DMS79 treated with DMSO at 0.1 percent for 48 hours (cell line): ENCODE measurements at regions not wholly inside any gene's neighbourhood (a gene's known extent, or its start where the extent isn't known, plus 50 kb on each side); places are given as distances from the start of the nearest gene placed in this dataset.

Experiments
- DNase-seq: peaks from one replicate; lab custom pipeline; 2025; lab: John Stamatoyannopoulos, UW

DNA sequence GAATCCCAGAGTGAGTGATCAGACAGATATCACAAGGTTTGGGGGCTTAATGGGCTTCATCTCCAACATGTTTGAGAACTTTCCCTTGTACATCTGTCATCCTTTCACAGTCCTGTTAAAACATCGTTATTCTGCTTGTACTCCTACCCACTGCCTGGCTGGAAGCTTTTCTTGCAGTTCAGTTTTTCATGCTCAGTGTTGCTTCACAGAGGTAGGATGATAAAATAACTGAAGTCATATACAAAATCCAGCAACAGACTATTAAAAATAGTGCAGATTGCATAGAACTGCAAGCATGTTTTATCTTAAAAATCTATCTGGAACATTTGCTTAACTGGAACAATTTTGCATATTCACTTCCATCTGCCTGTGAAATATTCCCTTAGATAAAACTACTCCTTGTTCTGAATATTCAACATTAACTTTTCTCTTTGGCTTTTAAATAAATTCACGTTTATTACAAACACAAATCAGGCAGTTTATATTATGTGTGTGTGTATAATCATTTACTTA lies 579.6 kb upstream of the IGFBP7 start:
- DNase-seq = no peak

DNA sequence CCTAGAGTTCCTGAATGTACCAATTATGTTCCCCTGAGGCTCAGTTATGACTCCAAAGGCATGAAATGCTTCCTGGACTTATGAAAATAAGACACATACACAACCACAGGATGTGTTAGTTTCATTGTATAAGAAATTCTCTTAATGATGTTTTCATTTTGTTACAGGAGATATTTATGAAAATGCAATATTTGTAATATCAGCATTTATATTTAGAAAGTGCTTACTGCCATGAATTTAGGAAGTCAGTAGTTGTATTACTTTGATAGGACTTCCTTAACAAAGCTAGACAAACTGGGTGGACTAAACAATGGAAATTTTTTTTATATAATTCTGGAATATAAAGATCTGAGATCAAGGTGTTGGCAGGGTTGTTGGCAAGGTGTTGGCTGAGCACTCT lies 572.1 kb upstream of the IGFBP7 start:
- DNase-seq = no peak

DNA sequence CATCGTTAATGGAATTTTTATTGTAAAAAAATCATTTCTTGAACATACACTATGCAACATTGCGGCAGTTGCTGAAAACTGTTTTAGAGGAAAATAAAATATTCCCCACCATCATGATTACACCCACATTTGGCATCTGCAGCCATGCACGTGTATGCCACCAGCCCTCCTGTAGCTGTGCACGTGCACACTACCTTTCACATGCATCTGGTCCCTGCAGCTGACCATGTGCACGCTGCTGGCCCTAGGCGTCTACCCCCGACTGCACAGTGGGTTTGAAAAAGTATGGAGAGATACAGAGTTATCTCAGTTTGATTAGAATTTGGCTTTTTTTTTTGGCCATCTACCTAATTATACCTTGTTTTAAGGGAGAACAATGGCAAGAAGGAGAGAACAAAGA lies 569.8 kb upstream of the IGFBP7 start:
- no peak for DNase-seq

DNA sequence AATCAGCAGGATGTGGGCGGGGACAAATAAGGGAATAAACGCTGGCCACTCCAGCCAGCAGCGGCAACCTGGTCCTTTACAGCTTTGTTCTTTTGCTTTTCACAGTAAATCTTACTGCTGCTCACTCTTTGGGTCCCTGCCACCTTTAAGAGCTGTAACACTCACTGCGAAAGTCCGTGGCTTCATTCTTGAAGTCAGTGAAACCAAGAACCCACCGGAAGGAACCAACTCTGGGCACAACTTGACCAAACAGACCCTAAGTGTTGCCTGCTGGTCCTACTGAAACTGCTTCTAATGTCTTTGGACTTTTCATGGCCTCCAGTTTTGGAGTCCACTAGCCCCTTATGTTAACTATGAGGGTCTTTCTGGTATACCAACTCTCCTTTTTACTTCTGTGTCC lies 566.2 kb upstream of the IGFBP7 start:
- no peak for DNase-seq

DNA sequence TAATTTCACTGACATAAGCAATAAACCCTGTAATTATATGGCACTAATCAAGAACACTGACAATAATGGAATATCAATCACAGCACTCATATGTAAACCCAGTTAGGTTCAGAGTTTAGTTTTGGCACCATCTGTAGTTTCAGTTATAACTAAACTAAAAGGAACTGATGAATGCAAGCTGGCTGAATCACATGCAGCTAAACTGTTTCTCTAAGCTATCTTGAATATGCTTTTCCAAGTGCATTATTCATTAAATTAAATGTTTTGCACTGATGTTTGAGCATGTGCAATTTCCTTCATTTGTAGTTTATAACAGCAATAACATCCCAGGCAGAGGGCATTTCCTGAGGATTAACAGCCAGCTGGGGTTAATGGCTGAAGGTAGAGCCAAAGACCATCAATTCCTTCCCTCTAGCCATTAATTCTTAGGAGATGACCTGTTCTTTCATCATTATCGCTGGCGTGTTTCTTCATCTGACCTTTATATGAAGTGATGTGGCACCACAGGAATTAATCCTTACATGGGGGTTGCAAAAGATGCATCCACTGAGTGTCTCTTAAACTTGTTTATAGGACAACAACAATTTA lies 562.8 kb upstream of the IGFBP7 start:
- no peak for DNase-seq

DNA sequence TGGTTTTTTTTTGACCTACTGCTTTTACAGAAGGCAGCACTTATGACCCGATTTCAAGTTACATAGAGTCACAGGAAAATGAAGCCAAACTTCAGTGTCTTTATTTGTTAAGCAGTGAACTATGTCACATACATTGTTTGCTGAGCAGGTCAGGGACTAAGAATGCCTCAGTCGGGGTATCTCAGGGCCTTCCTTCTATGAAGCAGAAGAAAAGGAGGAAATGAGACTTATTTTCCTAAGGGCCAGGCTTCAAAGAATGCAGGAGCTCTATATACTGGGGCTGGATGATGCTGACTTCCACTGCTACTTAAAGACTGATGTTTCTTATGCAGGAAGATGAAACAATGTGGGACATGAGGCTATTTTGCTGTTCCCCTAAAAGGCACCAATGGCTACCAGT lies 558.4 kb upstream of the IGFBP7 start:
- DNase-seq = no peak

DNA sequence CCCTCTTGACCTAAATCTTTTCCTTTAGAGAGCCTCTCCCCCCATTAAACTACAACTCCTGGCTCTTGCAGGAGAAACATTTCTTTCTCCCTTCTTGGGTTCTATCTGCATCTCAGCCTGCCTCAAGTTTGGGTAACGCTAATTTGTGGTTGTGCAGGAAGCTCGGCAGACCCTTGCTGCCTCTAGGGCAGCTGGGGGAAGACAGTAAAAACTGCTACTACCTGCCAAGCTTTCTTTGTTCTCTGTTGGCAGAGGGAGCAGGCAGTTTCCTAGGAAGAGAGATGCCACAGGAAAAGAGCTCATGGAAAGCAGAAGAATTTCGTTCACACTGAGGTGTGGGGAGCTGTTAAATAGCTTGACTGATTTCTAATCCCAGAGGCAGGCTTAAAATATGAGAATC lies 555.6 kb upstream of the IGFBP7 start:
- no peak for DNase-seq

DNA sequence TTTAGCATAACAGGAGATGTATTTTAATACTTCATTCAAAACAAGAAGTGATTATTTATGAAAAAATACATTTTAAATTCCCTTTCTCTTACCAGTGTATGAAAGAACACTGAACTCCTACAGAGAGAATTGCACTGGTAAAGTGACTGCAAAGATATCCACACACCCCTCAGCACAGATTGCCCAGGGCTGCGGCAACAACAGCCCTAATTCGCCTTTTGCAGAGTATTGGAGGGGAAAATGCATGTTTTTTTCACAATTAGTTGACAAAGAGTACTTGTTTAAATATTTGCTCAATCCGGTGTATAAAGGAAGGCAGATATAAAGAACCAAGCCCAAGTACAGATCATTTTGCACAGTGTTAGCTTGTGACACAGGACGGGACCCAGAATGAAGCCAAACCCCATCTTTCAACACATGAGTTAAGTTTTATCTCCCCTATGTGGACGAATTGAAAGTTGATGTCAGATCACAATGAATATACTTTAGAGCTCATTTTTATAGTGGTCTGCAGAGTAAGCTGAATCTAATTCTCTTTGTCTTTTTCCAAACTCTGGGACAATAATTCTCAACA lies 551.4 kb upstream of the IGFBP7 start:
- no peak for DNase-seq

DNA sequence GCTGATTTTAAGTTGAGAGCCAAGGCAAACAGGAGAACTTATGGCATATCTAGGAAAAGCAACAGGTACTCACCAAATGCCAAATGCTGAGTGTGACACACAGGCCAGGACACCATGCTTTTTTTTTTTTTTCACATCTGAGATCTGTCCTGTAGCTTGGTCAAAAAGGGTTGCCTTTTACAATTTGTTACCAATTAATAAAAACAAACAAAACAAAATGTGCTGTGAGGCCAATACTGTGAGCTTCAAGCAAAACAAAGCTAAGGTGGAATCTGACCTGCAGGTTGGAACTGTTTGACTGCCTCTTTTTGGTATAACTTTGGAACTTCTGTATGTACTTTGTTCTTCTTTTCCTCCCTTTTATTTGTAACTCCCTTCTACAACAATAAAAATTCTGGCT lies 548.5 kb upstream of the IGFBP7 start:
- no peak for DNase-seq

DNA sequence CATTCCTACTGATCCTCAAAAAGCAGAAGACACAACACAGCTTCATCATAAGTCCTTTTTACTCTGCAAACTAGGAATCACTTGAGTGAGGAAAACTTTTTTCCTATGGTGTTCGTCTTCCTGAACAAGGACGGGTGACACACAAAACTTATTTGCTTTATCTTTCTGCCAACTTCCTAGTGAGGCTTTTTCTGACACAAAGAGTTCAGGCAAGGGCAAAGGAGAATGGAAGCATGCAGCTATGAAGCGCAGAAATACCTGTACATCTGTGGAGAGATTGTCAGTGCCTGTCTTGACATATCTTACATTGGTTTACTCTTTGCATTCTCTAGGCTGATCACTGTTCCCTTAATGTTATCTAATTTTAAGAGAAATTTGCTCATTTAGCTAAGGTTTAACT lies 548.0 kb upstream of the IGFBP7 start:
- DNase-seq = no peak

DNA sequence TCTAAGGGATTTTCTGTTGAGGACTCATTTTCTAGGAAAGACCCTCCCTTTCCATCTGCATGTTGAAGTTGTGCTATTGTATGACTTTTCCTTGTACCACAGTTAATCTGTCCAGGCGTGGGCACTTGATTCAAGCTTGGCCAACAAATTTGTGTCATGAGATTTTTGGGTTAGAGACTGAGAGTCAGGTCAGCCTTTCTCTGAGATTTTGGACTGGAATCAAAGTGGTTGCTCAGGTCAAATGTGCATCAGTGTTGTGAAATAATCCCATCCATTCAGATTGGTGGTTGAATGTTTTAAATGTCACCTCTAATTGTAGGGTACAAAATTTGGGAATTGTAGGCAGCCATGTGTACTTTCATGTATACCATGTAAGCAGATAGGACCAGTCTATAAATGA lies 545.2 kb upstream of the IGFBP7 start:
- no peak for DNase-seq

DNA sequence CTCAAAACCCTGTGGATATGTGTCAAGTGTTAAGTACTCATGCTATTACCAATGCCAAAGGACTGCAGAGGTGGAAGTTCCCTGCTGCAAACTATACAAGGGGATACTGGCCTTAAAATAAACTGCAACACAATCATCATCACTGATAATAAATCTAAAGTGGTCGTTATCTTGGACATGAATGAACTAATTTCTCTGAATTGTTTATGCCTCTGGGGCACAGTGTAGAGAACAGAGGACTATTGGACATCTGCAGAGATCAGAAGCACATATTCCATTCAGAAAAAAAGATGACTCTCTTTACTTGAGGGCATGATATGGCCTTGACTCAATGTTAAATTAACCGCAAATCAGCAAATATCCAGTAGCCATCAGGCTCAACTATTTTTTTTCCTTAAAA lies 542.6 kb upstream of the IGFBP7 start:
- DNase-seq = no peak

DNA sequence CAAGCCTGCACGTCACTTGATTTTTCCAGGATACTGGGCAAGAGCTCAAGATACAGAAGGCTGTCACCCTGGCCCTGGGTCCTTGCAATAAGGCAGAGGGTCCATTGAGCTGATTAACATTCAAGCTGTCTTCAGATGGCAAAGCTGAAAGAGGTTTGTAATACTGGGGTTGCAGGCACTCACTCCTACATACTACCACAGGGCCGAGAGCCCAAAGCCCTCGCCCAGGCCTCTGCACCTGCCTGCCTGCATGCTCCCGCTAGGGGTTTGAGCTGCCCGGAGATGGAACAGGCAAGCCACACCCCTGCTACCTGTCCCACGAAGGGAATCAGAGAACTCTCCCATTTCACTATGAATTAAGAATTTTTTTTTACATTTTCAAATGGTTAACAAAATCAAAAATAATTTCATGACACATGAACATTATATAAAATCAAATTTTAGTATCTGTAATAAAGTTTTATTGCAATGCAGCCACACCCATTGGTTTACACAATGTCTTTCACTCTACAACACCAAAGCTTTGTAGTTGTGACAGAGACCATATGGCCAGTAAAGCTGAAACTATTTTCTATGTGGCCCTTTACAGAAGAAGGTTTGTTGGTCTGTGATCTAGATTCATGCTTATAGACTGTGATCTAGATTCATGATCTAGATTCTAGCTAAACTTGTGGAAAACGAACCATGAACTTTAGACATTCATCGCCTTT lies 530.4 kb upstream of the IGFBP7 start:
- DNase-seq = no peak

DNA sequence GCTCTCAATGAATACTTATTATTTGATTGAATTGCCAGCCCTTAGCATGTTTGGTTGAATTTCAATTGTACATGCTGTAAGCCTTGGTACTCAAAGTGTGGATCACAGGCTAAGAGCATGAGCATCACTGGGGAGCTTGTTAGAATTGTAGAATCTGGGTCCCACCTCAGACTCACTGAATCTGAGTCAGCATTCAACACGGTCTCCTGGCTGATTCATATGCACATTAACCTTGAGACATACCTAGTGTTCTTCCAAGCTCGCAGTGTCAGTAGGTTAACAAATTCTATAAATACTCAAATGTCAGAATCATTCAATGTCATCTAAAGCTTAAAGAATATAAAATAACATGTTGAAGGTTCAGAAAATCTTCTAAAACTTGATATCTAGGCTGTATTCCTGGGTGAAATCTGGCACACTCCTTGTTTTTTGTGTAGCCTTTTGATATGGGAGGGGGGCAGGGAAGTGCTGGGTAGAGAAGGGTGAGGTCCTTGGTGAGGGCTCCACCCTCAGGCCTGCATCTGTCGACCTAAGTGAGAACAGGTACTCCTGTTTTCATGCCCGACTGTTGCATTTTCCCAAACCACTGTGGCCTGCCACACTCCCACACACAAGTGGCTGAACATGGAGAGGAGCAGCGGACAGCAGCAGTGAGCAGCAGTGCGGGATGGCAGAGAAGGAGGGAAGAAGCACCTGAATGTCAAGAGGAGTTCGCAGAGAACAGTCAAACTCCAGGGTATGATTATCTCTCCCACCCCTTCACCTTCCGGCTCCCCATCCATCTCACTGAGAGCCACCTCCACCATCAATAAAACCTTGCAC lies 529.6 kb upstream of the IGFBP7 start:
- no peak for DNase-seq

DNA sequence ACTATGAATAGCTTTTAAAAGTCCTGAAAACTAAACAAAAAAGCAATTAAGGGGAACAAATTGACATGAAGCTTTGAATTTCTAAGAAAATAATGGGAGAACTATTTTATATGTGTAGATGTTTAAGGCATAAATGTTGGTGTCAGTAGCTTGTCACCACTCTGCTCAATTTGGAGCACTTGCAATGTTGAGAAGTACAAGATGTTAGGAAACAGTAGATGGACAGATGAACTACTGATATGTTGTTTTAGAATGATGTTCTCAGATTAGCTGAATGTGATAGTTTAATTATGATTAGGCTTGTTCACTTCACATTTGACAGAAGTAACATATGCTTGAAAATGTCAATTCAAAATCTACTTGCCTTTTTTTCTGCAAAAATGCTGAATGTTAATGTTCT lies 525.7 kb upstream of the IGFBP7 start:
- DNase-seq = no peak

DNA sequence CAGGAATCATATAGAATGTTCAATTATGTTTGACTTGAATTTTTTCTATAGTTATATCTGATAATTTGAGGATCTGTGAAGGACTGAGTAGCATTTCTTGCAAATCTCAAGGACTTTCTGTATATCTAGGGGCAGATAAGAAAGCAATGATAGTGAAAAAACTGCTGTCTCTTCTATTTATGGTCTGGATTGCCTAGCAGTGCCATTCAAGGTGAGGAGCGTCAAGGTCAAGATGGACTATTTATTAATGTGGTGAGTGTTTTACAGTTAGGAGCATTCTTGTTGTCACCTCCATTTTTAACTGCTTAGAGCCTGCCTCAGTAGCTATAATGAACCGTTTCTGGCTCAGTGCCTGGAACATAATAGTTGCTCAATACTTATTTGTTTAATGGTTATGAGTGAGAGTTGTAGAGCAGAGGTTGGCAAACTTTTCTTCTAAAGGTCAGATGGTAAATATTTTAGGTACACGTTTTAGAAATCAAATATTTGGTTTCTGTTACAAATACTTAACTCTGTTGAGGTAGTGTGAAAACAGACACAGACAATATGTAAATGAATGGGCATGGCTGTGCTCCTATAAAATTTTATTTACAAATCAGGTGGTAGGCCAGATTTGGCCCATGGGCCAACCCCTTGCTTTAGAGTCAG lies 523.2 kb upstream of the IGFBP7 start:
- no peak for DNase-seq

DNA sequence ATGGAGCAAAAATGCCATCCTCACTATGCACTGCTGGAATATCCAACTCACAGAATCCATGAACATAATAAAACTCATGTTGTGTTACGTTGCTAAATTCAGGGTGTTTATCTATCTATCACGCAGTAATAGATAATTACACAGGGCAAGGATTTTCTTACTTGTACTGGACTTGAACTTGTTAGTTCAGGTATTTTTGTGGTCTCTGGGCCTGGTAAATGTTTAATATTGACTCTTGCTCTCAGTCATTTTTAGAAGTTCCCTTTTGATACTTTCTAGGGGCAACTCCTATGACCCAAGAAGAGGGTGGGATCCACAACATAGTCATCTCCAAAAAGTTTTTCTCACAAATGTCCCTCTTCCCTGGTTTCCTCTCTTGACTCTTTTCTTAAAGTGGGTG lies 522.4 kb upstream of the IGFBP7 start:
- DNase-seq = no peak

DNA sequence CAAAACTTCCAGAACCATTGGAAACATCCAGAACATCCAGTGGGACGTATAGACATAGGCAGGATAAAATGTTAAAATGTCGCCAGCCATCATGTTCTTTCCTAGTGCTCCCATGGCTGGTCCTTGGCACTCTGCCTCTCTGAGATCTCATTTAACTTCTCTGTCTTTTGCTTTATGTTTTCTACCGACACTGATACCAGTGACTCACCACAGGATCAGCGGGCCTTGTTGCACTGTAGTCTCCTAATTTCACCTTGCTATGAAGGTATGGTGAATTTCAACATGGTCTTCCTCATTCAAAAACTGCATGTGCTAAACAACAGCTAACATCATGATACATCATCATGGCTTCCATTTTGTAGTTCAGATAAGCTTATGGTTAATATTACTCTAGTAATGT lies 521.0 kb upstream of the IGFBP7 start:
- no peak for DNase-seq

DNA sequence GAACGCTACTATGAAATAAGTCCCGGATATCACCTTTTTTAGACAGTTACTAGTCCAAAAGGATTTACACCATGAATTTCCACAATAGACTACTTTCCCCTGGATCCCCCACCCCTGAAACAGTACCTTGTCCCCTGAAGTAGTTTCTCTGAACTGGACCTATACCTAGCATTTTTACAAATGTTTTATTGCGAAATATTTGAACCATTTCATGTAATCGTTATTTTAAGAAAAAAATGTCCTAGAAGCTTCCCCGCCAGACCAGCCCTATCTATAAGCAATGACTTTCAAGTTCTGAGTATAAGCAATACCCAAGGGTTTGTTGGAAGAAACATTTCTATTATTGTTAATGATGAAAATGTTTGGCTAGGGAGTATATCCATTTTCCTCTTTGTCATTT lies 517.8 kb upstream of the IGFBP7 start:
- no peak for DNase-seq

DNA sequence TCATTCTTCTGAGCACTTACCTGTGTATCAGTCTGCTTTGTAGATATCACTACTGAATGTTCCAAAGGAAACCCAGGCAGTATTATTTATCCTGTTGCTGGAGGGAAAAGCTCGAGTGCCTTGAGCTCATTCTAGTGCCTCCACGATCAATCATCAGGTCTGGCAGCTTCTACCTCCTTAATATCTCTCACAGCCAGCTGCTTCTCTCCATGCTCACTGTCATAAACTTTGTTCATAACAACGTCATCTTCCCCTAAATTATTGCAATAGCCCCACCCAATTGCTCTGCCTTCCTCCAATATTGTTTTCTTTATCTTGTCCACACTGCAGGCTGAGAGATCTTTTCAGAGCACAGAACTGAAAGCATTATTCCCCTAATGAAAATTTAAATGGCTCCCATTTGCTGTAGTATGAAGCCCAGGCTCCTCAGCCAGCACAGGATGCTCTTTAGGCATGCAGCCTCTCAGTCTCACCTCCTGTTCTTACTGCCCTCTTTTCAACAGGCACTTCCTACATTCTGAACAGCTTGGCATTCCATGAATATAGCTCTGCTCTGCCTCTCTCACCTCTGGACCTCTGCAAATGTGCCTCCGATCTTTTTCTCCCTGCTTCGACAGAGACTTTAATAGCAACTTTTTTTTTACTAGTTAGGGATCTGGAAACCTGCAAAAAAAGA lies 504.2 kb upstream of the IGFBP7 start:
- no peak for DNase-seq

DNA sequence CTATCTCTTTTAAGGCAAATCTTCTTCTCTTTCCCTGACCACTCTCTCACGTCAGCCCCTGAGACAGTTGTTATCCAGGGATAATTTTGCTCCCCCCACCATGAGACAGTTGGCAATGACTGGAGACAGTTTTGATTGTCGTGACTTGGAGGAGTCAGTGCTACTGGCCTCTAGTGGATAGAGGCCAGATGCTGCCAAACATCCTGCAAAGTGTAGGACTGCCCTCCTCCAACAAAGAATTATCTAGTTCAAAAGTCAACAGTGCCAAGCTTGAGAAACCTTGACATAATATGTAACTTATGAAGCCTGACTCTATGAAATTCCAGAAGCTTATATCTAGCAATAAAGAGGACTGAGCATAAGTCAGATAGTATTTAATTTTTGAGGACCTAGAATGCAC lies 502.1 kb upstream of the IGFBP7 start:
- DNase-seq = no peak
